Activated CD8-positive, alpha-beta memory T cell treated with anti-CD3 and anti-CD28 coated beads, Interleukin-2, amount 50 U/mL, for 1 hour (primary cell): ENCODE measurements at regions not wholly inside any gene's neighbourhood (a gene's known extent, or its start where the extent isn't known, plus 50 kb on each side); places are given as distances from the start of the nearest gene placed in this dataset.
A peak's percentile ranks its signal among the peaks of the same experiment; 100 is the strongest.
"Not testable (repeated sequence)": the region's sequence is repeated elsewhere in the genome, so short reads cannot be mapped to it uniquely, and the experiment has no call there.

Source experiments
- DNase-seq: peaks from one replicate; pipeline ENCODE4 v3.0.0-alpha.2; 2020; ENCODE audit errors: extremely low read depth

DNA sequence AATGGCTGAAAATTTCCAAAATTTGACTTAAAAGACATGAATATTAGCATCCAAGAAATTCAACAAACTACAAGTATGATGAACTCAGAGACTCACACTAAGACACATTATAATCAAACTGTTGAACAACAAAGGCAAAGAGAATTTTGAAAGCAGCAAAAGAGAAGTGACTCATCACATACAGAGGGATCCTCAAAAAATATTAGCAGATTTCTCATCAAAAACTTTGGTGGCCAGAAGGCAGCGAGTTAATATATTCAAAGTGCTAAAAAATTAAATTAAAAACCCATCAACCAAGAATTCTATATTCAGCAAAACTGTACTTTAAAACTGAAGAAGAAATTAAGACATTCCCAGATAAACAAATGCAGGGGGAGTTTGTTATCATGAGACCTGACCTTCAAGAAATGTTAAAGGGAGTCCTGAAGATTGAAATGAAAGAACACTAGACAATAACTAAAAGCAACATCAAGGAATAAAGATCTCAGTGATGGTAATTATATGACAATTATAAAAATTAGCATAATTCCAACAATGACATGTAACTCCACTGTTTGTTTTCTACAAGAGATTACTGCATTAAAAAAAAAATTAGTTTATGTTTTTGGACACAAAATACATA is 150.0 kb downstream of the RNASET2 start:
- DNase-seq, result no peak

- DNase-seq, result no peak
These were observed 152.9 kb downstream of the RNASET2 start for GRCh38 chr6:166803471-166803870.

DNA sequence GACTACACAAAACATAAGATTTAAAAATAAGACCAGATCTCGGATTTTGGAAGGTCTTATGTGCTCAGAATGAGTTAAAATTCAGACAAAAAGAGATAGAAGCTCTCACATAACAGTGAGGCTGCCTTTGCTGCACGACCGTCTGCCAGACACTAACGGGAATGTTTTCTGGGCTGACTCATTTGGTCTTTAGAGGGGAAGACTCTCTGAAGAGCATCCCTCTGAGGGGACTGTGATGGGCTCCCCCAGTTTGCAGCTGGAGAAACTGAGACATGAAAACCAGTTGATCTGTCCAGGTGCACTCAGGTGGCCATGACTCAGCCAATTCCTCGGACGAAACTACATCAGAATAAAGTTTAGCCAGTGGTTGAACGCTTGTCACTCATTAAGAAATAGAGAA is 153.9 kb downstream of the RNASET2 start:
- DNase-seq, result no peak

DNA sequence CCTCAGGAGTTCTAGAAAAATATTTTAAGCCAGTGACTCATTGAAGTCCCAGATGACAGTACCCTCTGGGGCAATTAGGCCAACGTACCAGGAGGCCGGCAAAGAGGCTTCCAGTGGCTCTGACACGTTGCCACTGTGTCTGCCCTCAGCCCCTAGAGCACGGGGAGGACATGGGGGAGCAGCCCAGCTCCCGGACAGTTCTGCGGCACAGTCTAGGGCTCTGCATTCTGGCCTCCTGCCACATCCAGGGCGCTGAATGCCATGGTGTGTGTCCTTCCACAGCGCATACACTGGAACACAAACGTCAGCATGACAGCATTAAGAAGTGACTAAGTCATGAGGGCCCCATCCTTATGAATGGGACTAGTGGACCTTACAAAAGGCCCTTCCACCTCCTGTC is 156.2 kb downstream of the RNASET2 start:
- DNase-seq, result no peak

DNA sequence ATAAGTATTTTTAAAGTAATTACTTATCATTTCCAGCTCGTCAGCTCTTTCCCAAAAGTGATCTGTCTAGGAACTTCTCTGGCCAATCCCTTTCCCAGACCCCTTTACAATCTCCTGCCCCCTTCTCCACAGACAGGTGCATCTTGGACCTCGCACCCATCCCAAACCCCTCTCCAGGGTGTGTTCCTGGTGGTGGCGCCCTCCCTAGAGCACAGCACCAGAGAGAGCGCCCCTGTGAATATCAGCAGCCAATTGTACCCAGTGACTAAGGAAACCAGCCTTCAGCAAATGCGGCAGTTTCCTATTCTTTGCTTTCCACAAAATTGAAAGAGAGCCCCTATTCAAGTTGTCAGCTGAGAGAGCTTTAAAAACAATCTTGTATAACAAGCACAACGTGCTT is 157.7 kb downstream of the RNASET2 start:
- no peak for DNase-seq

GRCh38 chr6:166796610-166797009 is 159.7 kb downstream of the RNASET2 start:
- no peak for DNase-seq

DNA sequence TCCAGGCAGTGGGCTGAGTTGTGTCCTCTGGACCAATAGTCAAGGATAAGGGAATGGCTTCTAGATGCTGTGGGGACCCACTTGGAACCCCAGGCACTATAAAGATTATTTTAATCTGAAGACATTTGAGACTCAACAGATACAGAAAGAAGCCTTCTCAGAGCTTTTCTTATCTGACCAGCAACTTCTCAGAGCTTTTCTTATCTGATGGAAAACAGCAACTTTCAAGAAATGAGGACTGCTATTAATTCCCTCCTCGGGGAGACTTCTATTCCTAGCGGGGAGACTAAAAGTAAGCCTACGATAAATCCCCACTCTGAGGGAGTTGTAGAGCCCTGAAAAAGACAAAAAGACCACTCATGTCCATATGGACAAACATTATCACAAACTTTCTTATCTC is 160.5 kb downstream of the RNASET2 start:
- no peak for DNase-seq

DNA sequence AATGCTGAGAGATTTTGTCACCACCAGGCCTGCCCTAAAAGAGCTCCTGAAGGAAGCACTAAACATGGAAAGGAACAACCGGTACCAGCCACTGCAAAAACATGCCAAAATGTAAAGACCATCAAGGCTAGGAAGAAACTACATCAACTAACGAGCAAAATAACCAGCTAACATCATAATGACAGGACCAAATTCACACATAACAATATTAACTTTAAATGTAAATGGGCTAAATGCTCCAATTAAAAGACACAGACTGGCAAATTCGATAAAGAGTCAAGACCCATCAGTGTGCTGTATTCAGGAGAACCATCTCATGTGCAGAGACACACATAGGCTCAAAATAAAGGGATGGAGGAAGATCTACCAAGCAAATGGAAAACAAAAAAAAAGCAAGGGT is 163.8 kb upstream of the RPS6KA2 start:
- not testable (repeated sequence) for DNase-seq

DNA sequence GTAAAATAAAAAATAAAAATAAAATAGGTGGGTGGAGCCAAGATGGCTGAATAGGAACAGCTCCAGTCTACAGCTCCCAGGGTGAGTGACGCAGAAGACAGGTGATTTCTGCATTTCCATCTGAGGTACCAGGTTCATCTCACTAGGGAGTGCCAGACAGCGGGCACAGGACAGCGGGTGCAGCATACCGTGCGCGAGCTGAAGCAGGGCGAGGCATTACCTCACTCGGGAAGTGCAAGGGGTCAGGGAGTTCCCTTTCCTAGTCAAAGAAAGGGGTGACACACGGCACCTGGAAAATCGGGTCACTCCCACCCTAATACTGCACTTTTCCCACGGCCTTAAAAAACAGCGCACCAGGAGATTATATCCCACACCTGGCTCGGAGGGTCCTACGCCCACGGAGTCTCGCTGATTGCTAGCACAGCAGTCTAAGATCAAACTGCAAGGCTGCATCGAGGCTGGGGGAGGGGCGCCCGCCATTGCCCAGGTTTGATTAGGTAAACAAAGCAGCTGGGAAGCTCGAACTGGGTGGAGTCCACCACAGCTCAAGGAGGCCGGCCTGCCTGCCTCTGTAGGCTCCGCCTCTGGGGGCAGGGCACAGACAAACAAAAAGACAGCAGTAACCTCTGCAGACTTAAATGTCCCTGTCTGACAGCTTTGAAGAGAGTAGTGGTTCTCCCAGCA is 161.9 kb upstream of the RPS6KA2 start:
- not testable (repeated sequence) for DNase-seq

GRCh38 chr6:166786704-166787293 is 159.7 kb upstream of the RPS6KA2 start:
- DNase-seq, result peak; percentile 11

GRCh38 chr6:166785131-166785530 is 158.1 kb upstream of the RPS6KA2 start:
- DNase-seq, result no peak

GRCh38 chr6:166784691-166785090 is 157.6 kb upstream of the RPS6KA2 start:
- DNase-seq, result no peak

- DNase-seq, result no peak
These were observed 155.5 kb upstream of the RPS6KA2 start for GRCh38 chr6:166782520-166782919.

- no peak for DNase-seq
These were observed 154.3 kb upstream of the RPS6KA2 start for GRCh38 chr6:166781331-166781730.

DNA sequence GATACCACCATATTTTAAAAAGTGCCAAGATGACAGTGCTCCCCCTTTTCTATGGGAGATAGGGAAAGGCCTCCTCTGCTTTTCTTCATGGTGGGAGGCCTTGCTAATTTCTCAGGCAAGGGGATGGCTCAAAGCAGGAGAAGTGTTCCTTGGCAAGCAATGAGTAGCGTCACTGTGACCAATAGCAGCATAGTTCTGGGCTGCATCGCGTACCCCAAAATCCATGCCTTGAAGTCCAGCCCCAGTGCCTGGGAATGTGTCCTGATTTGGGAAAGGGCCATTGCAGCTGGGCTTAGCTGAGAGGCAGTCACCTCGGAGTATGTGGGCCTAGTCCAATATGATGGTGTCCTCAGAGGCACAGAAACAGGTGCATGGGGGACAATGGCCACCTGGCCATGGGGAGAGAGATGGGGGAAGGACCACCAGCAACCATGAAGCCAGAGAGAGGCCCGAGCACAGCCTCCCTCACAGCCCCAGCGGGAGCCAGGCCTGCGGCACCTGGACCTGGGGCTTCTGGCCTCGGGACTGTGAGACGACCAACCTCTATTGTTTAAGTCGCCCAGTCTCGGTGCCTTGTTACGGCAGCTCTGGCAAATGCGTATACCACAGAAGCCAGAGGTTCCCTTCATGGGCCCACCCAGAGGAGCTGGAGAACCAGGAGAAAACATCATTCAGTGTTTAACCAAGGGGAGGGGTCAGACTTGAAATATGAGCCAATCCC is 153.1 kb upstream of the RPS6KA2 start:
- DNase-seq, result no peak

DNA sequence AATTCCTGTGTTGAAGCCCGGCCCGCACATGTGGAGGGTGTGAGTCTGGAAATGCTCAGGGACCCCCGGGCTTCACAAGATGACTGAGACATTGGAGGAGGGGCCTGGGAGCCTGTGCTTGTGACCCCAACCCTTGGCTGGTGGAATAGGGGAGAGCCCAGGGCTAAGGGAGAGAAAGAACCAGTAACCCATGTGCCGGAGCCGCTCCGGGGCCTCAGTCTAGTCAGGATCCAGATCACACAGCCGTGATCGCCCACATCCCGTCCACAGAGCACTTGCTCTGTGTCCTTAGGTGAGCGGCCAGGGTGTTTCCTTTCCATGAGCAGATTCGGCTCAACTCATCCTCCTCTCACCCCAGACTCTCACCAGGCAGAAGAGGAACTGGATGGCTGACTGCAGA is 152.3 kb upstream of the RPS6KA2 start:
- DNase-seq, result no peak

DNA sequence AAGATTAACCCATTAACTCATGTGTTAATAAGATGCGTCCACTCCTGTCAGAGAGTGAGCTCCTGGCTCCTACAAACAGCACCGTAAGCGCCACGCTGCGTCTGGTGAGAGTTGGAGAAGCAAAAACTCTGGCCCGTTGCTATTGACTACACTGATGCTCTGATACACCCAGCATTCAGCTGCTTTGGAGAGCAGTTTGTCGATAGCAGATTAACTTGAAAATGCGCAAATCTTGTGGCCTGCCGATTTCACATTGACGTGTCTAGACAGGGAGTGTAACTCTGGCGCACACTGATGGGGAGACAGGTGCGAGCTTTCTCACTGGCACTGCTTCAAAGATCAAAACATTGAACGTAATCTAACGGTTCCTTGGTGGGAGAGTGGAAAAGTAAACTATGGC is 151.7 kb upstream of the RPS6KA2 start:
- no peak for DNase-seq

- DNase-seq, result no peak
These were observed 151.0 kb upstream of the RPS6KA2 start for GRCh38 chr6:166778046-166778445.

DNA sequence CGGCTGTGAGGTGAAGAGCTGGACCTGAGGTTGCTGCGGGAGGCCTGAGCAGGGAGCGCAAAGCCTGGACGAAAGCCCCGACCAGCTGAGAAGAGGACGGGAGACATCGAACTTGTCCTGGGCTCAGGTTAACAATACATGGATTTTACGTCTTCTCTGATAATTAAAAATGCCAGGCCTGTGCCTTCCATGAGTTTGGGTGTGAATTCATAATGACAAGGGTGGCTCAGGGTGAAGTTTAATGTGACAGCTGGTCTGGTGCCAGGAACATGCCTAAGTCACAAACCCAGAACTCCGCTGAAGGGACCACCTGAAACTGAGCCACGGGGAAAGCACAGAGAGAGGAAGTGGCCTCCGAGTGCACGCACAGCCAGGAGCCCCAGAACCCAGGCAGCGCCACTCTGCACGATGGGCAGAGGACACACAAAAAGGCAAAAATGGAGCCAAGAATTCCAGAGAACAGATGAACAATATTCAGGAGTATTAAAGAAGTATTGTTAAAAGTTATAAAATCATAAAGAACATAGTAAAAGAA is 150.1 kb upstream of the RPS6KA2 start:
- DNase-seq, result no peak

- DNase-seq, result no peak
These were observed 149.5 kb upstream of the RPS6KA2 start for GRCh38 chr6:166776571-166776970.

GRCh38 chr6:166775923-166776220 is 148.8 kb upstream of the RPS6KA2 start:
- no peak for DNase-seq

GRCh38 chr6:166775180-166775922 is 148.3 kb upstream of the RPS6KA2 start:
- DNase-seq, result peak; percentile 41
